Cardiac muscle cell (in vitro differentiated cells and primary cell): ENCODE measurements at regions not wholly inside any gene's neighbourhood (a gene's known extent, or its start where the extent isn't known, plus 50 kb on each side); places are given as distances from the start of the nearest gene placed in this dataset.
"Not testable (repeated sequence)": the region's sequence is repeated elsewhere in the genome, so short reads cannot be mapped to it uniquely, and the experiment has no call there.

Experiments
- DNase-seq, 2 donors: peaks; one replicate each; pipeline versions ENCODE4 v3.0.0 to v3.0.0-alpha.2; 2010 to 2017; ENCODE audit warnings: low read depth in 1 of 2, low spot score in 1 of 2
- H3K27ac ChIP-seq: fragments of 200-600 bp; sonication (generic); 2 replicates; pipeline ENCODE4 v1.5.1; 2016
- H3K27me3 ChIP-seq: fragments of 200-600 bp; sonication (generic); 2 replicates; pipeline ENCODE4 v1.6.0; 2016; ENCODE audit warnings: control low read depth
- H3K36me3 ChIP-seq: fragments of 200-600 bp; sonication (generic); 2 replicates; pipeline ENCODE4 v1.5.1; 2016; ENCODE audit warnings: control low read depth
- H3K4me1 ChIP-seq: fragments of 200-600 bp; sonication (generic); 2 replicates; pipeline ENCODE4 v1.8.1; 2017; ENCODE audit warnings: low read depth, mild to moderate bottlenecking, mixed run types
- H3K4me3 ChIP-seq: fragments of 200-600 bp; sonication (generic); 2 replicates; pipeline ENCODE4 v1.5.1; 2016; ENCODE audit warnings: mild to moderate bottlenecking
- H3K9me3 ChIP-seq: fragments of 200-600 bp; sonication (generic); 2 replicates; pipeline ENCODE4 v1.5.1; 2017; ENCODE audit warnings: low read depth, mild to moderate bottlenecking, control low read depth
- CTCF ChIP-seq: IDR thresholded peaks from 2 replicates; pipeline ENCODE4 v1.5.1; 2012; ENCODE audit warnings: low read depth, mild to moderate bottlenecking, low read length

- Histone ChIP-seq H3K4me1 (no peaks in the 10 kb centered on the region), H3K36me3 (no peaks in the 10 kb centered on the region), H3K9me3 (no peaks in the 10 kb centered on the region), H3K4me3 (no peak overlapping the region), H3K27me3 (no peaks in the 10 kb centered on the region), H3K27ac (no peak overlapping the region)
- no peak for TF ChIP-seq CTCF
- DNase-seq: no peak
These were observed 132.3 kb upstream of the TFPI start for GRCh38 chr2:187686416-187687024.

- no peak for DNase-seq
- Histone ChIP-seq H3K36me3 (no peaks in the 10 kb centered on the region), H3K9me3 (no peaks in the 10 kb centered on the region), H3K4me1 (no peaks in the 10 kb centered on the region), H3K27me3 (no peaks in the 10 kb centered on the region), H3K4me3 (no peak overlapping the region), H3K27ac (no peak overlapping the region)
- no peak for TF ChIP-seq CTCF
These were observed 133.3 kb upstream of the TFPI start for GRCh38 chr2:187687585-187687984.

- no peak for TF ChIP-seq CTCF
- no peak for DNase-seq
- Histone ChIP-seq H3K9me3 (no peaks in the 10 kb centered on the region), H3K4me3 (no peak overlapping the region), H3K36me3 (no peaks in the 10 kb centered on the region), H3K4me1 (no peaks in the 10 kb centered on the region), H3K27ac (no peak overlapping the region), H3K27me3 (no peaks in the 10 kb centered on the region)
These were observed 135.1 kb upstream of the TFPI start for GRCh38 chr2:187689372-187689771.

- H3K27ac ChIP-seq: no peak overlapping the region
- no peaks in the 10 kb centered on the region for H3K9me3 ChIP-seq
- H3K4me1 ChIP-seq: no peaks in the 10 kb centered on the region
- DNase-seq: no peak
- no peak for TF ChIP-seq CTCF
- no peak overlapping the region for H3K4me3 ChIP-seq
- H3K27me3 ChIP-seq: no peaks in the 10 kb centered on the region
- no peaks in the 10 kb centered on the region for H3K36me3 ChIP-seq
These were observed 139.7 kb upstream of the TFPI start for GRCh38 chr2:187693923-187694322.

GRCh38 chr2:187696644-187697043, 142.4 kb upstream of the TFPI start:
- H3K36me3 ChIP-seq, H3K27me3 ChIP-seq, H3K27ac ChIP-seq, H3K9me3 ChIP-seq, H3K4me3 ChIP-seq, H3K4me1 ChIP-seq, DNase-seq: not testable (repeated sequence)

- Histone ChIP-seq H3K4me3 (no peak overlapping the region), H3K4me1 (no peaks in the 10 kb centered on the region), H3K36me3 (no peaks in the 10 kb centered on the region), H3K9me3 (no peaks in the 10 kb centered on the region), H3K27me3 (peaks cover 16% of the 10 kb centered on the region), H3K27ac (no peak overlapping the region)
- no peak for TF ChIP-seq CTCF
- DNase-seq: peak in 1 of 2 donors; percentile 62
These were observed 144.3 kb upstream of the TFPI start for GRCh38 chr2:187698374-187699110.
